ENCODE measurements at regions not wholly inside any gene's neighbourhood (a gene's known extent, or its start where the extent isn't known, plus 50 kb on each side); places are given as distances from the start of the nearest gene placed in this dataset.

DNA sequence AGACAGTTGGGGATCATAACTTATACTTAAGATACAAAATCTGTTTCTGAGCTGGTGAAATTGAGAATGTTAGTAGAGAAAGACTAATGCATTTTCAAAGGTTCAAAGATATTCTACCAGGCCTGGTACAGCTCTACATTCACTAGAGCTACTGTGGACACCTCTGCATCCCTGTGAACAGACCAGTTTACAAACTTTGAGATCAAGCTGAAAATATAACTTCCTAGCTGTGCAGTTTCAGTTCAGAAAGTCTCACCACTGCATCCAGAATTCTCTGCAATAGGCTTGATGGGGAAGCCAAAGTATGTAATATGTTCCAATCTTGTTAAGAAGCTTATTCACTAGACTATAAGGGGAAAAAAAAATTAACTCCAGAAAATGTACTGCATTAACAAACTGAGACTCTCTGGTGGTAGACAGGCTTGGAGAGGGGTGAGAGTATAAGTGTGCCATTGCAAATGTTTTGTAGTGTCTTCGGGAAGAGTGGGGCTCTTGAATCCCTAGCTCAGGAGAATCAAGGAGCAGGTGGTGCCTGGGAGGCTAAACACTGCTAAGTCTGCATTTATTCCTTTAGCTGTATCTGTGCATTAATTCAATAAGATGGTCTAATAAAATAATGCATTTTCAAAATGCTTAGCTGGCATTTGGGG lies 671.9 kb downstream of the NR2F1-AS1 start:
- TF ChIP-seq, protein P1, sequence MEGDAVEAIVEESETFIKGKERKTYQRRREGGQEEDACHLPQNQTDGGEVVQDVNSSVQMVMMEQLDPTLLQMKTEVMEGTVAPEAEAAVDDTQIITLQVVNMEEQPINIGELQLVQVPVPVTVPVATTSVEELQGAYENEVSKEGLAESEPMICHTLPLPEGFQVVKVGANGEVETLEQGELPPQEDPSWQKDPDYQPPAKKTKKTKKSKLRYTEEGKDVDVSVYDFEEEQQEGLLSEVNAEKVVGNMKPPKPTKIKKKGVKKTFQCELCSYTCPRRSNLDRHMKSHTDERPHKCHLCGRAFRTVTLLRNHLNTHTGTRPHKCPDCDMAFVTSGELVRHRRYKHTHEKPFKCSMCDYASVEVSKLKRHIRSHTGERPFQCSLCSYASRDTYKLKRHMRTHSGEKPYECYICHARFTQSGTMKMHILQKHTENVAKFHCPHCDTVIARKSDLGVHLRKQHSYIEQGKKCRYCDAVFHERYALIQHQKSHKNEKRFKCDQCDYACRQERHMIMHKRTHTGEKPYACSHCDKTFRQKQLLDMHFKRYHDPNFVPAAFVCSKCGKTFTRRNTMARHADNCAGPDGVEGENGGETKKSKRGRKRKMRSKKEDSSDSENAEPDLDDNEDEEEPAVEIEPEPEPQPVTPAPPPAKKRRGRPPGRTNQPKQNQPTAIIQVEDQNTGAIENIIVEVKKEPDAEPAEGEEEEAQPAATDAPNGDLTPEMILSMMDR (IDR thresholded peaks at IDR 0.05): no peak
- no peak for TF ChIP-seq POLR2A (IDR thresholded peaks at IDR 0.05)

Data from heart left ventricle (tissue), 13 donors.